ENCODE measurements at regions not wholly inside any gene's neighbourhood (a gene's known extent, or its start where the extent isn't known, plus 50 kb on each side); places are given as distances from the start of the nearest gene placed in this dataset.
"Not testable (repeated sequence)": the region's sequence is repeated elsewhere in the genome, so short reads cannot be mapped to it uniquely, and the experiment has no call there.

- DNase-seq: peak; percentile 10
These were observed 269.9 kb downstream of the FAM43A start for GRCh38 chr3:194955546-194955945.

GRCh38 chr3:194955979-194956696, 270.5 kb downstream of the FAM43A start:
- peak; percentile 43 for DNase-seq

DNA sequence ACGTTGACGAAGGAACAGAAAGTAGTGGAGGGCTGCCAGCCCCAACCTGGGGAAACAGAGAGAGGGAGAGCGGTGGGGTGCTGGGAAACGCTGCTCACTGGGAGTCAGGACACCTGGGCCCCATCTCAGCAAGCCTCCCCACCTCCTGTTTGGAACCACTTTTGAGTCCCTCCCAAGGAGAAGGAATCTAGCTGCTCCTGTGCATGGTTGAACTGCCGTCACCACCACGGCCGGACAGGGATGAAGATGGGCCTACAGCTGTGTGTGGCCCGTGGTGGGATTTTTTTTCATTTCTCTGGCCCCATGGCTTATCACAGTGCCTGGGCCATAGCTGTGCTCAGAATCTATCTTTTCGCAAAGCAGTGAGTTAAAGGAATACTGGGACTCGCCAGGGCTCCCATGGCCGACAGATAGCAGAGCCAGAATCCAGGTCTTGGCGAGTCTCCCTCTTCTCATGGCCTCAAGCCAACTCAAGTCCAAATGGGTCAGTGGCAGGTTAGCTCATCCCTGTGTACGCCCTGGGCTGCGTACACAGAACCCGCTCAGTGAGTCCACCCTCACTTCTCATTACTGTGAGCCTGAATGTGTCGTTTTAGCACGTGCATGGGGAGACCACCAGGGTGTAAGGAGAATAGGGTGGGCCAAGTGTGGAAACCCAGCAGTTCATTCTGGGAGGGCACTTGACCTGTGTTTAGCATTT, 271.2 kb downstream of the FAM43A start:
- DNase-seq: peak; percentile 37

- no peak for DNase-seq
These were observed 272.1 kb downstream of the FAM43A start for GRCh38 chr3:194957743-194958240.

- DNase-seq: no peak
These were observed 273.5 kb downstream of the FAM43A start for GRCh38 chr3:194959217-194959616.

GRCh38 chr3:194959666-194960065, 274.0 kb downstream of the FAM43A start:
- not testable (repeated sequence) for DNase-seq

DNA sequence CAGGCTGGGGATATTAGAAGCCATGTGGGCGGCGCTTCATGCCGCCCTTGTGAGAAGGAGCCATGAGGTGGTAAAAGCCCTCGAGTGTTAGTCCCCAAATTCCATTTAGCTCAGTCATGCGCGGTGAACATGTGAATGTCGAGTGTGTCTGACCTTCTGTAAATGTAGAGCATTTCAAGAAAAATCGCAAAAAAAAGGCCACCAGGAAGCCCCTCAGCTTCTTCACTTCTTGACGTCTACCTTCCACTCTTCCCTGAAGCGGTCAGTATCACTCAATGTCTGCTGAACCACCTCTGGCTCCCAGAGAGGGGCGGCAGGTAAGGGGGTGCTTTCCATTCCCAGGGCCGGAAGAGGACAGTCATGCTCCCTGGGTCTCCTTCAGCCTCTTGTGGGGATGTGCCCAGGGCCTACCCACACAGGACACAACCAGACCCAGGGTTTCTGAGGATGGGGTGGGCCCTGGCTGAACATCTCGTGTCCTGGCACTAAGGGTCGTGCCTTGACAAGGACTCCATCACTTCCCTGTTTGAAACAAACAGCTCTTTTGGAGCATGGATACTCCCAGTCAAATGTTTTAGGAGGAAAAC, 274.9 kb downstream of the FAM43A start:
- peak; percentile 32 for DNase-seq

DNA sequence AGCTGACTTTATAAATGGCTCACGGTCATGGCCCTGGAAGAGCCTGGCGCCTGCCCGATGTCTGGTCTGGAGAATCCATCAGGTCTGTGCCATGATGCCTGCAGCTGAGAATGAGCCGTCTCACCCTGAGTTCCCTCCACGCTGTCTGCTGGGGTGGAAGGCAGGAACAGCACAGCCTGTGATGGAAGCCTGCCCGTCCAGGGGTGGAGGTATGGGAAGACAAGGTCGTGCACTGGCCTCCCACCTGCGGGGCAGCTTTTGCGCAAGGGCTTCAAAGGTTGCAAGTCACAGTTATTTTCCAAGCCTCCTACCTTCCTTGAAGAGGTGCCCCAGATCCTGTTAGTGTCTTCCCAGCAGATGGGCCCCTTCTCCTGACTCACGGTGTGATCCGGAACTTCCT, 275.5 kb downstream of the FAM43A start:
- peak; percentile 50 for DNase-seq

DNA sequence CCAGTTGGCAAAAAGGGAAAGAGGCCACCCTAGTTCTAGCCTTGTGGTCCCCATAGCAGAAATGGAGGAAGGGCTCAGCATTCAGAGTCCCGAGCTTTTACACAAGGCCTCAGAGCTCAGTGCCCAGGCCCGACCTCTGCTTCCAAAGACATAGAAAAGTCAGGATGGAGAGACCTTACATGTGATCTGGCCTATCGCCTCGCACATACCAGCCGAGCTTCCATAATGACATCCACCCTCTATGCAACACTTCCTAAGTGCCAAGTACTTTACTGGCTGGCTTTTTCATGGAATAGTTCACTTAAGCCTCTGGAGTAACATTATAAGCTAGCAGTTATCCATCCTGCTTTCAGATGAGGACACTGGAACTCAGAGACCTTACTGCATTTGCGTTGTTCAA, 275.9 kb downstream of the FAM43A start:
- DNase-seq: peak; percentile 23

GRCh38 chr3:194962056-194962455, 276.4 kb downstream of the FAM43A start:
- DNase-seq: peak; percentile 22

DNA sequence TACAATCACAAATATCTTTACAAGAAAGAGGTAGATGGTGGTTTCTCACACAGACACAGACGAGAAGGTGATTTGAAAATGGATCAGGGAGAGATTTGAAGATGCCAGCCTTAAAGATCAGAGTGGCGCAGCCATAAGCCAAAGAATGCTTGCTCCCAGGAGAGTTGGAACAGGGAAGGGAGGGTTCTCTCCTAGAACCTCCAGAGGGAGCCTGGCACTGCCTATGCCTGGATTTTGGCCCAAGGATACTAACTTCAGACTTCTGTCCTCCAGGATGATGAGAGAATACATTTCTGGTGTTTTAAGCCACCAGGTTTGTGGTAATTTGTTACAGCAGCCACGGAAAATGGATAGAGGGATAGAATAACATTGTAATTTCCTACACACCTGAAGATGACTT, 279.1 kb downstream of the FAM43A start:
- no peak for DNase-seq

DNA sequence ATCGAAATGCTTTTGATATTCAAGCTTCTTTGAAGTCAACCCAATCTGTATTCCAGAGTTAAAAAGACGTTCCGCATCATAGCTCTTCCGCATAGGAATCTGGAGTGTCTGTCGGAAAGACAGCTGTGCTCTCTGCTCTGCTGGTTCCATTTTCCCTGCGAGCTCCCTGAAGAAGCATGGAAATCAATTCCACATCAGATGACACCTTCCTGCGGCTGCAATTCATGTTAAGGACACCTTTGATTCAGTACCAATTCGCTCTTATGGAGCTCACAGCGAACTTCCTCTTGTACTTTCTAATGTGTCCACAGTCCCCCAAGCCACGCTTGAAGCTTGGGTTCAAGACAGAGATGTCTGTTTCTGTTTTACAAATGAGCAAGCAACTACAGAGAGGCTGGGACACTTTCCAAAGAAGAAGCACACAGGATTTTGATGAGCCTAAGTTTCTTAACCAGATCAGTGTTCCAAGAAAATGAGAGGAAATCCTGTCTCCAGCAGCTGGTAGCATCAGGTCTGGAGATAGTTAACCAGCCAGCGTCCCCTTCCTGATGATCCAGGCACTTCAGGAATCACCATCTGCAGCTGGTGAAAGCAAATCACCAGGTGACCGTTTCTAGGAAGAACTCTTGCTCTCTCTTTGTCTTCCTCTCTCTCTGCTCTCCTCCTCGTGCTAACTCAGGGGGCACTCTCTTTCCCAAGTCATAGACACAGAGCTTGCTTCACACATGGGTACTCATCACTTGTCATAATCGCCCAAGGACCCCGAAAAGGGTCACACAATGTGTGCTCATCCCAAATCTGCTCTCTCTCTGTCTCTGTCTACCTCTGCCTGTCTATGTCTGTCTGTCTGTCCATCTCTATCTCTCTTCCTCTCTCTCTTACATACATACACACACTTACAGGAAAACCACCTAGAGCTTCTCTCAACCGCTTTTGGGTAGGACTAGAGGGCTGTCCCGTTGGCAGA, 281.8 kb downstream of the FAM43A start:
- no peak for DNase-seq

- no peak for DNase-seq
These were observed 284.4 kb downstream of the FAM43A start for GRCh38 chr3:194970066-194970465.

- DNase-seq: no peak
These were observed 285.3 kb downstream of the FAM43A start for GRCh38 chr3:194971009-194971408.

DNA sequence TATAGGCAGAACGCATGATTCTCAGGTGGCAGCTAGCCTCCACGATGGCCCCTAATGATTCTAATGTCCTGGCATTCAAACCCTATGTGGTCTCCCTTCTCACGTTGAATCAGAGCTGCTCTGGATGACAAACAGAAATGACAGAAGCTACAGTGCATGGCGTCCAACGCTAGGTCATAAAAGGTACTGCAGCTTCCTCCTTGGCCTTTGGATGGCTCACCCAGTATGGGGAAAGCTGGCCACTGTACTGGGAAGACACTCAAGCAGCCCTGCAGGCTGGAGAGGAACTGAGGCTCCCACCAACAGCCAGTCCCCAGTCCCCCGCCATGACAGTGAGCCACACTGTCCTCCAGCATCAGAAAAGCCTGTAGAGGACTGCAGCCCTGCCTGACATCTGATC, 286.3 kb downstream of the FAM43A start:
- DNase-seq: no peak

- no peak for DNase-seq
These were observed 287.0 kb downstream of the FAM43A start for GRCh38 chr3:194972641-194973040.

- DNase-seq: no peak
These were observed 287.8 kb downstream of the FAM43A start for GRCh38 chr3:194973366-194974000.

DNA sequence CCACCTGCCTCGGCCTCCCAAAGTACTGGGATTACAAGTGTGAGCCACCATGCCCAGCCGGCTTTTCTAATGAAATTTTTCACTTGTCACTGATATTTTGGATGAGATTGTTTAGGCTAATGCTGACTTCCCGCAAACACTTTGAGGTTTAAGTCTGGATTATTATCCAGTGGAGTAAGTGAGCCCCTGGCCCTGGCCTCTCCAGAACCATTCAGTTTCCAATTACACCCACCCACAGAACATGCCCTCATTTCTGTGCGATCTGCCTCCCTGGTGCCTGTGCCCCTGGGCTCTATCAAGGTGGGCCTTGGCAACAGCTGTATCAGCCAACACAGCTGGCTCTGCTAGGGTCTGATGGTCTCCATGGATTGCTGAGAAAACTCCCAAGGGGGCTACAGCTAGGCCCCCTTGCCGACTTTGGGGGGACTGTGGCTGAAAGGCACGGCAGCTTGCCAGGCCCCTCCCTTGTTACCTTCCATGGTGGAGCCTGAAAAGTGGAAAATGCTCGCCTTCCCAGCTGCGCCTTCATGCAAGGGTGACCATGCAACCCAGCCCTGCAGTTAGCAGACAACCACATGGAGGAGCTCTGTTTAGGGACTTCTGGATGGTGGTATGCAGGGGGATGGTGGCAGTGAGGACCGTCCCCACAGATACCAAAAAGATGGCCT, 288.9 kb downstream of the FAM43A start:
- peak; percentile 12 for DNase-seq

GRCh38 chr3:194976049-194976451, 290.4 kb downstream of the FAM43A start:
- DNase-seq: peak; percentile 26

DNA sequence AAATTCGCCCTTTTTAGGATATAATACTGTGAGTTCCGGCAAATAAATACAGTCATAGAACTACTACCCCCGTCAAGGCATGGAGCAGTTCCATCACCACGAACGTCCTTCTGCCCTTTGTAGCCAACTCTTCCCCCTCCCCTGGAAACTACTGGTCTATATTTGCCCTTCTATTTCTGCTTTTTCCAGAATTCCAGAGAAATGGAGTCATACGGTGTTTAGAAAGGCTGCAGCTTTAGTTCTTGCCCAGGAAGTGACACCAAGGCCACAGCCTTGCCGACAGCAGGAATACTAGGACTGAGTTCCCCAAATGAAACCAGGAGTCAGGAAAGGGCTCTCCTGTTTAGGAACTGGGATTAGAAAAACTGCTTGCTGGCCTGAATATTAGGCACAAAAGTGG, 291.2 kb downstream of the FAM43A start:
- peak; percentile 12 for DNase-seq

DNA sequence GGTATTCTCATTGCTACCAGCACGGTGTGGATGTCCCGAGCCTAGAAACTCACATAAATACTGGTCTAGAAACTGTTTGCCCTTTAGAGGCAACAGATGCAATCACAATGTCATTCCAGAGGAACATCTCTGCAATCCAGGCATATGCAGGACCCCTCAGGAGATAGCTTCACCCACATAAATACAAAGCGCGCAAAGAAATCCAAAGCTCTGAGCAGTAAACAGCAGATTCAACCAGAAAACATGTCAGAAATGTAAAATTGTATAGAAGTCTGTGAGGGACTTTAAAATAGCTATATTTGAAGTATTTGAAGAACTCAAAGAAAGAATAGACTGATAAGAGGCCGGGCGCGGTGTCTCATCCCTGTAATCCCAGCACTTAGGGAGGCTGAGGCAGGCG, 291.7 kb downstream of the FAM43A start:
- DNase-seq: no peak

- DNase-seq: no peak
These were observed 291.8 kb downstream of the XXYLT1 start for GRCh38 chr3:194979173-194979572.

All from right forelimb (tissue), 1 donor.